ENCODE measurements at regions not wholly inside any gene's neighbourhood (a gene's known extent, or its start where the extent isn't known, plus 50 kb on each side); places are given as distances from the start of the nearest gene placed in this dataset.

- TF ChIP-seq GATA2 (IDR thresholded peaks at IDR 0.05; ENCODE audit: low read depth, low read length) (no peak), GATA3 (IDR thresholded peaks at IDR 0.05; ENCODE audit: low read depth, low read length) (no peak)
These were observed 358.5 kb upstream of the AKR1E2 start for GRCh38 chr10:4467481-4467880.

Data from SH-SY5Y (cell line).